PC-3 (cell line): ENCODE measurements at regions not wholly inside any gene's neighbourhood (a gene's known extent, or its start where the extent isn't known, plus 50 kb on each side); places are given as distances from the start of the nearest gene placed in this dataset.
A peak's percentile ranks its signal among the peaks of the same experiment; 100 is the strongest.

Experiments used
- ATAC-seq: fragments of 200-7000 bp; cut with Tn5 transposase; 2 replicates; pipeline ENCODE4 v1.9.1; 2020; ENCODE audit warnings: mild to moderate bottlenecking, moderate library complexity
- BruUV-seq: library from RNA; stranded (reverse); fragments of 400-500 nt; replicated peaks from 2 replicates; lab custom pipeline; 2021; lab: Mats Ljungman, UMichigan
- CTCF ChIA-PET: fragments of 300-600 bp; sonication (Branson Sonifier 250); formaldehyde crosslinking; loops from one replicate; lab custom pipeline; 2022; ENCODE audit warnings: antibody characterized with exemption; lab: Charles Lee
- POLR2A ChIA-PET: fragments of 300-600 bp; sonication (Branson Sonifier 250); formaldehyde crosslinking; loops from one replicate; lab custom pipeline; 2022; ENCODE audit warnings: antibody characterized with exemption; ENCODE audit not compliant: unreplicated experiment; lab: Charles Lee
- DNase-seq: peaks from one replicate; pipeline ENCODE4 v3.0.0-alpha.2; 2015
- H2AFZ ChIP-seq: fragments of 300-600 bp; sonication (generic); 2 replicates; pipeline ENCODE4 v1.6.0; 2016; ENCODE audit warnings: antibody characterized with exemption, low read length
- H3F3A ChIP-seq: fragments of 300-600 bp; sonication (generic); one replicate; pipeline ENCODE4 v1.6.0; 2017; ENCODE audit warnings: antibody characterized with exemption, low read length, control low read depth, mild to moderate bottlenecking; ENCODE audit not compliant: unreplicated experiment
- H3K27ac ChIP-seq: fragments of 300-600 bp; sonication (generic); 2 replicates; pipeline ENCODE4 v1.5.1; 2016; ENCODE audit warnings: mild to moderate bottlenecking, low read length
- H3K27me3 ChIP-seq: fragments of 300-600 bp; sonication (generic); 2 replicates; pipeline ENCODE4 v1.6.1; 2016; ENCODE audit warnings: low read length, mixed read lengths
- H3K36me3 ChIP-seq: fragments of 300-600 bp; sonication (generic); 2 replicates; pipeline ENCODE4 v1.6.1; 2016; ENCODE audit warnings: low read depth, mixed run types, low read length, mixed read lengths
- H3K4me1 ChIP-seq: fragments of 300-600 bp; sonication (generic); 2 replicates; pipeline ENCODE4 v1.5.1; 2016; ENCODE audit warnings: low read length; ENCODE audit not compliant: insufficient read depth
- H3K4me2 ChIP-seq: fragments of 300-600 bp; sonication (generic); 2 replicates; pipeline ENCODE4 v1.6.0; 2016; ENCODE audit warnings: low read length
- H3K4me3 ChIP-seq: fragments of 300-600 bp; sonication (generic); 2 replicates; pipeline ENCODE4 v1.5.1; 2016; ENCODE audit warnings: mild to moderate bottlenecking, low read length, mixed read lengths
- H3K79me2 ChIP-seq: fragments of 300-600 bp; sonication (generic); 2 replicates; pipeline ENCODE4 v1.6.1; 2017; ENCODE audit warnings: low read length, mixed read lengths
- H3K9ac ChIP-seq: fragments of 300-600 bp; sonication (generic); 2 replicates; pipeline ENCODE4 v1.6.0; 2016; ENCODE audit warnings: mild to moderate bottlenecking, low read length
- H3K9me2 ChIP-seq: fragments of 300-600 bp; sonication (generic); replicated peaks from 2 replicates; pipeline ENCODE4 v1.6.1; 2016; ENCODE audit warnings: mixed run types, low read length, mixed read lengths
- H3K9me3 ChIP-seq: fragments of 300-600 bp; sonication (generic); 2 replicates; pipeline ENCODE4 v1.6.1; 2016; ENCODE audit warnings: low read length, mixed read lengths
- H4K20me1 ChIP-seq: fragments of 300-600 bp; sonication (generic); 2 replicates; pipeline ENCODE4 v1.6.1; 2016; ENCODE audit warnings: low read length, mixed read lengths
- EZH2 ChIP-seq: fragments of 300-600 bp; sonication (generic); IDR thresholded peaks from one replicate; pipeline ENCODE4 v1.6.1; 2017; ENCODE audit warnings: antibody characterized with exemption, mild to moderate bottlenecking, low read length; ENCODE audit not compliant: unreplicated experiment
- EZH2phosphoT487 ChIP-seq: fragments of 300-600 bp; sonication (generic); IDR thresholded peaks from 2 replicates; pipeline ENCODE4 v1.6.1; 2018; ENCODE audit warnings: mild to moderate bottlenecking, antibody characterized with exemption, low read length, borderline replicate concordance
- intact Hi-C: fragments of 100-400 bp; cut with micrococcal nuclease; formaldehyde crosslinking; loops from 2 replicates; pipeline ENCODE4 v1.9.0; 2023
- TF ChIP-seq, protein P1 (sequence below): fragments of 300-600 bp; sonication (generic); conservative IDR thresholded peaks from 2 replicates; pipeline ENCODE4 v1.5.1; 2017; ENCODE audit warnings: antibody characterized with exemption, low read depth, mild to moderate bottlenecking, low read length

DNA sequence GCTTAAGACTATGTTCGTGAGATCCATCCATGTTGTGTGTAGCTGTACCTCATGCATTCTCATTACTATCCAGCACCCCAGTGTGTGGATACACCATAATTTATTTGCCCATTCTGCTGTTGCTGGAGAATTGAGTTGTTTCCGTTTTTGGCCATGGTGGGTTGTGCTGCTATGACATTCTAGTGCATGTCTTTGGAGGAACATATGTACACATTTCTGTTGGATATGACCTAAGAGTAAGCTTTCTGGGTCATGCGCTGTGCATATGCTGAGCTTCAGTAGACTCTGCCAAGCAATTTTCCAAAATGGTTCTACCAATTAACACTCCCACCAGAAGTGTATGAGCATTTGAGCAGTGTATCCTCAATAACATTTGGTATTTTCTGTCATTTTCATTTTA is 316.6 kb downstream of the MIAT start:
- ATAC-seq (no peak), DNase-seq (no peak)
- no peaks in the 10 kb centered on the region for H3K36me3 ChIP-seq
- H3K9me2 ChIP-seq, result no peaks in the 10 kb centered on the region
- no peak overlapping the region for H3K27ac ChIP-seq
- no TSS peak for BruUV-seq
- no peak overlapping the region for H3K4me3 ChIP-seq
- H3K9ac ChIP-seq, result no peak overlapping the region
- no peak overlapping the region for H3K4me2 ChIP-seq
- H3K4me1 ChIP-seq, result no peaks in the 10 kb centered on the region
- no peaks in the 10 kb centered on the region for H3F3A ChIP-seq
- CTCF ChIA-PET, result no interaction called here
- H4K20me1 ChIP-seq, result no peaks in the 10 kb centered on the region
- H3K79me2 ChIP-seq, result no peaks in the 10 kb centered on the region
- no peaks in the 10 kb centered on the region for H3K9me3 ChIP-seq
- intact Hi-C loops, result no loop called here
- no peaks in the 10 kb centered on the region for H3K27me3 ChIP-seq
- H2AFZ ChIP-seq, result no peak overlapping the region
- POLR2A ChIA-PET, result no interaction called here
- TF ChIP-seq EZH2phosphoT487, result no peak
- no peak for TF ChIP-seq EZH2
- TF ChIP-seq, protein P1, sequence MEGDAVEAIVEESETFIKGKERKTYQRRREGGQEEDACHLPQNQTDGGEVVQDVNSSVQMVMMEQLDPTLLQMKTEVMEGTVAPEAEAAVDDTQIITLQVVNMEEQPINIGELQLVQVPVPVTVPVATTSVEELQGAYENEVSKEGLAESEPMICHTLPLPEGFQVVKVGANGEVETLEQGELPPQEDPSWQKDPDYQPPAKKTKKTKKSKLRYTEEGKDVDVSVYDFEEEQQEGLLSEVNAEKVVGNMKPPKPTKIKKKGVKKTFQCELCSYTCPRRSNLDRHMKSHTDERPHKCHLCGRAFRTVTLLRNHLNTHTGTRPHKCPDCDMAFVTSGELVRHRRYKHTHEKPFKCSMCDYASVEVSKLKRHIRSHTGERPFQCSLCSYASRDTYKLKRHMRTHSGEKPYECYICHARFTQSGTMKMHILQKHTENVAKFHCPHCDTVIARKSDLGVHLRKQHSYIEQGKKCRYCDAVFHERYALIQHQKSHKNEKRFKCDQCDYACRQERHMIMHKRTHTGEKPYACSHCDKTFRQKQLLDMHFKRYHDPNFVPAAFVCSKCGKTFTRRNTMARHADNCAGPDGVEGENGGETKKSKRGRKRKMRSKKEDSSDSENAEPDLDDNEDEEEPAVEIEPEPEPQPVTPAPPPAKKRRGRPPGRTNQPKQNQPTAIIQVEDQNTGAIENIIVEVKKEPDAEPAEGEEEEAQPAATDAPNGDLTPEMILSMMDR, result no peak

DNA sequence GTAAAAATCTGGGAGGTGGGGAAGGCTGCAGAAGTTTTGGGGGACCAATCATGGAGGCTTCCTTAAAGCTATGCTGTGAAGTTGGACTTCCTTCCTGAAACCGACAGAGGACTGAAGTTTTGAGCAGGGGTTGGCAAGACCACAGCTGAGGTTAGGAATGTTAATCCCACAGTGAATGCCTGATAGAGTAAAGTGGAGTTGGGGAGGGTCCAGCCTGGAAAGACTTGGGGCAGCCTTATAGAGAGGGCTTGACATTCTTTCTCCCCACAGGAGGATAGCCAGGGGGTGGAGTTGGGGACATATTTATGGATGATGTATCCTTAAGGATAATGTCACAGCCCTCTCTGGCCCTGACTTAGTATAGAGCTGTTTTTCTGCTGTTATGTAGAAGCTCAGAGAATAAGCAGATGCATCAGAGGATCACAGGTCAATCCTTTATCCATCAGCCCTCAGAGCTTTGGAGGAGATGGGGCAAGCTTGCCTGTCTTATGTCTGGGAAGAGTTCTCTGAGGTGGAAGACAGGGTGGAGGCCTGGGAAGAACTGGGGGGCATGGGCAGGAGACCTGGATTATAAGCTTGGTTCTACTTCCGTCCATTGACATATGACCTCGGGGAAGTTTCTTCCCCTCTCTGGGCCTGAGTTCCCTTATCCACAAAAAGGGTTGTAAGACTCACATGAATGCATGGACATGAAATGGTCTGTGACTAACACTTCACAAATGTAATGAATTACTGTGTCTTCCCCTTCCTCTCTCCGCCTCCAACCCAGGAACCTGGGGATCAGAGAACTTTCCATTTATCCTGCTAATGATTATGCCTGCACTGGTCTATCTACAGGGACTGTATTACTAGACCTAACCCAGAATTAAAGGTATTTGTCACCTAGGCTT is 317.8 kb downstream of the MIAT start:
- H3K4me1 ChIP-seq, result no peaks in the 10 kb centered on the region
- H3K9ac ChIP-seq, result no peak overlapping the region
- ATAC-seq (no peak), DNase-seq (no peak)
- TF ChIP-seq, protein P1, result no peak
- no peak for TF ChIP-seq EZH2
- no peak for TF ChIP-seq EZH2phosphoT487
- no peaks in the 10 kb centered on the region for H3K36me3 ChIP-seq
- ChIA-PET POLR2A (no interaction called here), CTCF (no interaction called here)
- no peak overlapping the region for H3K27ac ChIP-seq
- no peak overlapping the region for H2AFZ ChIP-seq
- no TSS peak for BruUV-seq
- H3K9me2 ChIP-seq, result no peaks in the 10 kb centered on the region
- no peaks in the 10 kb centered on the region for H3F3A ChIP-seq
- no peaks in the 10 kb centered on the region for H4K20me1 ChIP-seq
- intact Hi-C loops, result no loop called here
- no peak overlapping the region for H3K4me3 ChIP-seq
- no peaks in the 10 kb centered on the region for H3K79me2 ChIP-seq
- no peaks in the 10 kb centered on the region for H3K9me3 ChIP-seq
- H3K27me3 ChIP-seq, result no peaks in the 10 kb centered on the region
- H3K4me2 ChIP-seq, result no peak overlapping the region

DNA sequence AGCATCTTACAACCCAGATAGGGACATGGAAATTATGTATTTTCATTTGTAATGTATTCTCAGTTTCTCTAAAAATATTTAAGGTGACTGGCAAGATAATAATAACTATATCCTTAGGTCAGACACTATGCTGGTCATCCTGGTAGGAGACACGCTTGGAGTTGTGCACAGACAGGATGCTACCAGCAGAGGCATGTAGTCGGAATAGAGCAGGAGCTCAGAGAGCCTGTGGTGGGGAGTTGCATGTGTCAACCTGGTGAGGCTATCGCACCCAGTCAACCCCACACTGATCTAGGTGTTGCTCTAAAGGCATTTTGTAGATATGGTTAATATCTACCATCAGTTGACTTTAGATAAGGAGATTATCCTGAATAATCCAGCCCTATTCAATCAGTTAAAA is 318.5 kb downstream of the MIAT start:
- Histone ChIP-seq H3K4me3 (no peak overlapping the region), H3K4me1 (no peaks in the 10 kb centered on the region), H4K20me1 (no peaks in the 10 kb centered on the region), H2AFZ (no peak overlapping the region), H3K9me2 (no peaks in the 10 kb centered on the region), H3K9me3 (no peaks in the 10 kb centered on the region), H3K36me3 (no peaks in the 10 kb centered on the region), H3K79me2 (no peaks in the 10 kb centered on the region), H3K4me2 (no peak overlapping the region), H3K27me3 (no peaks in the 10 kb centered on the region), H3K9ac (no peak overlapping the region), H3F3A (no peaks in the 10 kb centered on the region), H3K27ac (no peak overlapping the region)
- ChIA-PET POLR2A (no interaction called here), CTCF (no interaction called here)
- TF ChIP-seq, protein P1, result no peak
- TF ChIP-seq EZH2phosphoT487 (no peak), EZH2 (no peak)
- intact Hi-C loops, result no loop called here
- ATAC-seq (no peak), DNase-seq (peak; percentile 1)
- no TSS peak for BruUV-seq
